ENCODE measurements at regions not wholly inside any gene's neighbourhood (a gene's known extent, or its start where the extent isn't known, plus 50 kb on each side); places are given as distances from the start of the nearest gene placed in this dataset.

DNA sequence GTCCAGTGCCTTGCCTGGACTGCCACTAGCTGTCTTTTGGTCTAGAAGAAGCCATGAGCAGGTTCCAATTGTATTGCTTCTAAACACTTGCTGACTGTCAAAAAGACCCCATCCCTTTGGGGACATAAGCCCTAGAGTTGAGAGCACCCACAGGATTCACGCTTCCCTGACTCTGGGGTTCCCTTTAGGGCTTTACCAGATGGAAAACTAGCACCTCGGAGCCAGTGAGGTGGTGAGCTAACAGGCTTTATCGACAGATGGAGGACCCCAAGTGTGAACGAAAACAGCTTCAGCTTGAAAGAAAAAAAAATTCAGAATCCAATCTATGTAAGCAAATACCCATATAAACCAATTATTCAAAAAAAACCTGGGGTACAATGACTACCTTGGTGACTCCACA, 90.8 kb downstream of the NAA11 start:
- TF ChIP-seq CTBP1 (IDR thresholded peaks at IDR 0.05; ENCODE audit: borderline replicate concordance) (no peak), FOXM1 (IDR thresholded peaks at IDR 0.05; ENCODE audit: borderline replicate concordance) (no peak), ARNT (IDR thresholded peaks at IDR 0.05) (no peak), FOXK2 (IDR thresholded peaks at IDR 0.05) (no peak), ZNF384 (IDR thresholded peaks at IDR 0.05) (no peak)
